HCT116 (cell line): ENCODE measurements at regions not wholly inside any gene's neighbourhood (a gene's known extent, or its start where the extent isn't known, plus 50 kb on each side); places are given as distances from the start of the nearest gene placed in this dataset.

Experiments
- ATAC-seq: fragments of 200-7000 bp; cut with Tn5 transposase; 2 replicates; pipeline ENCODE4 v1.9.1; 2020; ENCODE audit warnings: mild to moderate bottlenecking, moderate library complexity
- BruUV-seq: library from RNA; stranded (reverse); fragments of 400-500 nt; replicated peaks from 2 replicates; lab custom pipeline; 2021; lab: Mats Ljungman, UMichigan
- CTCF ChIA-PET: fragments of 300-600 bp; sonication (Branson Sonifier 250); formaldehyde crosslinking; loops from one replicate; lab custom pipeline; 2021; ENCODE audit warnings: antibody characterized with exemption; lab: Charles Lee
- POLR2A ChIA-PET: fragments of 300-600, 350-600 bp; sonication (Branson Sonifier 250); formaldehyde crosslinking; loops from one replicate; lab custom pipeline; 2021; ENCODE audit warnings: antibody characterized with exemption; lab: Charles Lee
- RAD21 ChIA-PET, 2 experiments: fragments of 300-600 bp; sonication (Branson Sonifier 250); formaldehyde crosslinking; loops; one replicate each; lab custom pipeline; 2023; ENCODE audit warnings: low total read pairs in 2 of 2; ENCODE audit not compliant: uncharacterized antibody in 2 of 2, unreplicated experiment in 2 of 2, low non-redundant PET in 1 of 2; lab: Charles Lee
- DNase-seq: peaks from one replicate; pipeline ENCODE4 v3.0.0-alpha.2; 2010; ENCODE audit warnings: low read depth, low spot score
- H2AFZ ChIP-seq: fragments of 200-600 bp; shearing (Covaris generic), sonication (generic); 2 replicates; pipeline ENCODE4 v1.6.1; 2017; ENCODE audit warnings: low read depth, mixed run types, mixed read lengths, antibody characterized with exemption, low read length; ENCODE audit not compliant: poor library complexity, severe bottlenecking
- H3K27ac ChIP-seq: 2 replicates; pipeline ENCODE4 v1.5.1; 2012; ENCODE audit warnings: low read depth, low read length
- H3K27me3 ChIP-seq: fragments of 200-600 bp; sonication (generic); 2 replicates; pipeline ENCODE4 v1.6.1; 2016; ENCODE audit warnings: mixed run types, low read length, mixed read lengths; ENCODE audit not compliant: insufficient read depth
- H3K36me3 ChIP-seq, 2 experiments: fragments of 200-500 bp in 1 of 2; fragments of 200-600 bp in 1 of 2; sonication (Bioruptor generic) in 1 of 2; sonication (generic) in 1 of 2; 2 replicates each; pipeline versions ENCODE4 v1.5.1 to v1.6.1; 2014 to 2016; ENCODE audit warnings: low read length in 2 of 2, inconsistent platforms in 1 of 2, mixed read lengths in 1 of 2, mixed run types in 1 of 2; ENCODE audit not compliant: insufficient read depth in 2 of 2, control insufficient read depth in 1 of 2
- H3K4me1 ChIP-seq, 2 experiments: fragments of 200-600 bp in 1 of 2; sonication (generic) in 1 of 2; 2 replicates each; pipeline versions ENCODE4 v1.5.1 to v1.6.1; 2012 to 2017; ENCODE audit warnings: low read length in 2 of 2, inconsistent platforms in 1 of 2, mild to moderate bottlenecking in 1 of 2, mixed read lengths in 1 of 2, mixed run types in 1 of 2, moderate library complexity in 1 of 2; ENCODE audit not compliant: insufficient read depth in 2 of 2, control insufficient read depth in 1 of 2
- H3K4me2 ChIP-seq: fragments of 200-600 bp; sonication (generic); 2 replicates; pipeline ENCODE4 v1.6.1; 2017; ENCODE audit warnings: mixed run types, low read length, mixed read lengths
- H3K4me3 ChIP-seq, 2 experiments: fragments of 200-600 bp in 1 of 2; sonication (generic) in 1 of 2; replicated peaks in 1 of 2; 2 replicates each; pipeline ENCODE4 v1.5.1; 2011 to 2016; ENCODE audit warnings: low read length in 2 of 2, control low read depth in 1 of 2, low read depth in 1 of 2, mild to moderate bottlenecking in 1 of 2, mixed read lengths in 1 of 2, mixed run types in 1 of 2
- H3K79me2 ChIP-seq: fragments of 200-600 bp; sonication (generic); 2 replicates; pipeline ENCODE4 v1.6.1; 2017; ENCODE audit warnings: mild to moderate bottlenecking, mixed run types, low read length, moderate library complexity, mixed read lengths; ENCODE audit not compliant: insufficient read depth
- H3K9ac ChIP-seq: fragments of 200-600 bp; sonication (generic); 2 replicates; pipeline ENCODE4 v1.6.1; 2016; ENCODE audit warnings: low read length, mixed read lengths
- H3K9me2 ChIP-seq: fragments of 200-600 bp; sonication (generic), shearing (Covaris generic); 2 replicates; pipeline ENCODE4 v1.6.1; 2017; ENCODE audit warnings: mixed run types, mild to moderate bottlenecking, moderate library complexity; ENCODE audit not compliant: insufficient read depth
- H3K9me3 ChIP-seq, 2 experiments: fragments of 200-500 bp in 1 of 2; fragments of 200-600 bp in 1 of 2; sonication (Bioruptor generic) in 1 of 2; sonication (generic) in 1 of 2; 2 replicates each; pipeline ENCODE4 v1.6.1; 2014 to 2017; ENCODE audit warnings: low read length in 2 of 2, mixed read lengths in 2 of 2, inconsistent platforms in 1 of 2, low read depth in 1 of 2, mild to moderate bottlenecking in 1 of 2, mixed run types in 1 of 2, moderate library complexity in 1 of 2; ENCODE audit not compliant: control insufficient read depth in 1 of 2, insufficient read depth in 1 of 2
- H4K20me1 ChIP-seq: fragments of 200-600 bp; sonication (generic), shearing (Covaris generic); 2 replicates; pipeline ENCODE4 v1.6.1; 2017; ENCODE audit warnings: mixed run types, mild to moderate bottlenecking, moderate library complexity; ENCODE audit not compliant: insufficient read depth
- EGR1 ChIP-seq: IDR thresholded peaks from 2 replicates; pipeline ENCODE4 v1.6.1; 2012; ENCODE audit warnings: low read depth
- EZH2 ChIP-seq: fragments of 200-600 bp; sonication (generic); IDR thresholded peaks from 2 replicates; pipeline ENCODE4 v1.6.1; 2017; ENCODE audit warnings: antibody characterized with exemption, mixed run types
- SIN3A ChIP-seq: IDR thresholded peaks from 2 replicates; pipeline ENCODE4 v1.6.1; 2012; ENCODE audit warnings: low read depth
- ZNF274 ChIP-seq: fragments of 200-500 bp; sonication (Bioruptor generic); IDR thresholded peaks from 2 replicates; pipeline ENCODE4 v1.6.1; 2014; ENCODE audit warnings: mild to moderate bottlenecking, low read depth, low read length, inconsistent platforms
- intact Hi-C: fragments of 100-400 bp; cut with micrococcal nuclease; formaldehyde crosslinking; loops from 2 replicates; pipeline ENCODE4 v1.10.0; 2022
- TF ChIP-seq, protein P1 (sequence below): IDR thresholded peaks from 2 replicates; pipeline ENCODE4 v1.6.1; 2012
- TF ChIP-seq, protein P2 (sequence below): IDR thresholded peaks from 2 replicates; pipeline ENCODE4 v1.6.1; 2012

DNA sequence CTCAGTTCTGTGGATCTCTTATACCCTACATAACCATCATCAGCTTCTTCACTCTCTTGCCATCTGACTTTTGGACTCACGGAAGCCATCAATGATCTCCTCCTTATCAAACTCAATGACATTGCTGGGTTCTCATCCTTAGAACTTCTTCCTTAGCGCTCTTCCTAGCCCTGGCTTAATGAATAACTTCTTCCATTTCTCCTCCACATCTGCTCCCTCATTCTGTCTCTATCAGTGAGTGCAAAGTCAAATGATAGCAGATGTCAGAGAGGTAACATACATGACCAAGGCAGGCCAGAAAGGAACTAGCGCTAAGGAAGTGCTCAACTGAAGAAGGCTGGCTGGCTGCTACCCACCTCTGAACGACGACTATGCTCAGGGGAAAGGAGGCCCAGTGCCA is 449.8 kb downstream of the COG6 start:
- Histone ChIP-seq H3K36me3 (no peaks in the 10 kb centered on the region), H4K20me1 (no peaks in the 10 kb centered on the region), H3K4me1 (peaks cover 3 to 12% of the 10 kb centered on the region in 2 experiments; a peak in 3 of 4 replicates), H3K9ac (no peak overlapping the region), H3K27me3 (no peaks in the 10 kb centered on the region), H3K9me3 (no peaks in the 10 kb centered on the region), H3K4me2 (no peak overlapping the region), H3K9me2 (no peaks in the 10 kb centered on the region), H3K4me3 (no peak overlapping the region), H3K27ac (no peak overlapping the region), H2AFZ (no peak overlapping the region), H3K79me2 (no peaks in the 10 kb centered on the region)
- intact Hi-C loops = no loop called here
- DNase-seq (no peak), ATAC-seq (no peak)
- TF ChIP-seq EGR1 (no peak), ZNF274 (no peak), EZH2 (no peak), SIN3A (no peak)
- ChIA-PET RAD21 (no interaction called here), CTCF (no interaction called here), POLR2A (no interaction called here)
- BruUV-seq = no TSS peak

DNA sequence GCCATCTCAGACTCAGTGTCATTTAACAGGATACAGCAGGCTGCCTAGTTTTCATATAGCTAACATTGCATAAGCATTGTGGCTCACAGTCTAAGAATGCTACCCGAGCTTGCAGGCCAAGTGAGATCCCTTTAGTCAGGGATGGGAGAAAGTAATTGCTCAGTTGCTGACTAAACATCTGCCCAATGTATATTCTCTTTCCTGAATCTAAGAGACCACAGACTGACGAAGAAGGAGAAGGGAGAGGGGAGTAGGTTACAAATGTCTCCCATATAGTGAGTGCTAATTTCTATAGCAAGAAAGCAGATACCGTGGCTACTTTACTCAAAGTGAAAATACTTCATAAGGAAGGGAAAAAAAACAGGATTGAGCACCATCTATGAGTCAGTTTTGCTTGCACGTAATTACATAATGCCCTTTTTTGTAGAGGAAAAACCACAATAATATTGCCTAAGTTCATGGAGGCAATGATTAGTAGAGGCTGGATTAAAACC is 453.9 kb downstream of the COG6 start:
- Histone ChIP-seq H3K4me3 (no peak overlapping the region), H3K36me3 (no peaks in the 10 kb centered on the region), H2AFZ (no peak overlapping the region), H3K4me2 (no peak overlapping the region), H3K4me1 (no peaks in the 10 kb centered on the region), H3K9ac (no peak overlapping the region), H4K20me1 (no peaks in the 10 kb centered on the region), H3K79me2 (no peaks in the 10 kb centered on the region), H3K27me3 (no peaks in the 10 kb centered on the region), H3K9me3 (no peaks in the 10 kb centered on the region), H3K27ac (no peak overlapping the region), H3K9me2 (no peaks in the 10 kb centered on the region)
- no peak for DNase-seq
- ChIA-PET POLR2A (no interaction called here), RAD21 (no interaction called here), CTCF (no interaction called here)
- intact Hi-C loops = no loop called here
- no TSS peak for BruUV-seq
- TF ChIP-seq, protein P1, sequence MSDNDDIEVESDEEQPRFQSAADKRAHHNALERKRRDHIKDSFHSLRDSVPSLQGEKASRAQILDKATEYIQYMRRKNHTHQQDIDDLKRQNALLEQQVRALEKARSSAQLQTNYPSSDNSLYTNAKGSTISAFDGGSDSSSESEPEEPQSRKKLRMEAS = no peak
- TF ChIP-seq EGR1 = no peak
- TF ChIP-seq, protein P2, sequence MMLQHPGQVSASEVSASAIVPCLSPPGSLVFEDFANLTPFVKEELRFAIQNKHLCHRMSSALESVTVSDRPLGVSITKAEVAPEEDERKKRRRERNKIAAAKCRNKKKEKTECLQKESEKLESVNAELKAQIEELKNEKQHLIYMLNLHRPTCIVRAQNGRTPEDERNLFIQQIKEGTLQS = 0 out of 2 replicates have a peak, but pooled peaks have one; percentile 28
- ATAC-seq = no peak
